ENCODE measurements at regions not wholly inside any gene's neighbourhood (a gene's known extent, or its start where the extent isn't known, plus 50 kb on each side); places are given as distances from the start of the nearest gene placed in this dataset.

- no peak overlapping the region for H3K4me3 ChIP-seq (ENCODE audit: control insufficient read depth, low read depth, low read length)
- no peak for DNase-seq (ENCODE audit: low read depth)
- TF ChIP-seq CTCF (conservative IDR thresholded peaks at IDR 0.05; ENCODE audit: control insufficient read depth, insufficient read depth, low read depth, low read length) = no peak
These were observed 83.7 kb upstream of the SDK2 start for GRCh38 chr17:73727941-73728340.

- TF ChIP-seq CTCF (conservative IDR thresholded peaks at IDR 0.05; ENCODE audit: control insufficient read depth, insufficient read depth, low read depth, low read length) = no peak
- no peak overlapping the region for H3K4me3 ChIP-seq (ENCODE audit: control insufficient read depth, low read depth, low read length)
- no peak for DNase-seq (ENCODE audit: low read depth)
These were observed 84.9 kb upstream of the SDK2 start for GRCh38 chr17:73729101-73729500.

- no peak overlapping the region for H3K4me3 ChIP-seq (ENCODE audit: control insufficient read depth, low read depth, low read length)
- DNase-seq (ENCODE audit: low read depth) = no peak
These were observed 87.5 kb upstream of the SDK2 start for GRCh38 chr17:73731733-73732132.

GRCh38 chr17:73733517-73733916 is 89.3 kb upstream of the SDK2 start:
- DNase-seq (ENCODE audit: low read depth) = no peak
- no peak for TF ChIP-seq CTCF (conservative IDR thresholded peaks at IDR 0.05; ENCODE audit: control insufficient read depth, insufficient read depth, low read depth, low read length)
- H3K4me3 ChIP-seq (ENCODE audit: control insufficient read depth, low read depth, low read length) = no peak overlapping the region

More at GRCh38 chr17:73731733-73732132, 87.5 kb upstream of the SDK2 start:
- no peak for TF ChIP-seq CTCF (conservative IDR thresholded peaks at IDR 0.05; ENCODE audit: control insufficient read depth, insufficient read depth, low read depth, low read length)

- DNase-seq (ENCODE audit: low read depth) = no peak
- no peak overlapping the region for H3K4me3 ChIP-seq (ENCODE audit: control insufficient read depth, low read depth, low read length)
- no peak for TF ChIP-seq CTCF (conservative IDR thresholded peaks at IDR 0.05; ENCODE audit: control insufficient read depth, insufficient read depth, low read depth, low read length)
These were observed 91.0 kb upstream of the SDK2 start for GRCh38 chr17:73735245-73735644.

GRCh38 chr17:73738751-73739575 is 94.7 kb upstream of the SDK2 start:
- no peak for TF ChIP-seq CTCF (conservative IDR thresholded peaks at IDR 0.05; ENCODE audit: control insufficient read depth, insufficient read depth, low read depth, low read length)
- no peak for DNase-seq (ENCODE audit: low read depth)

More at GRCh38 chr17:73738751-73739575, 94.7 kb upstream of the SDK2 start:
- no peak overlapping the region for H3K4me3 ChIP-seq (ENCODE audit: control insufficient read depth, low read depth, low read length)
